ENCODE measurements at regions not wholly inside any gene's neighbourhood (a gene's known extent, or its start where the extent isn't known, plus 50 kb on each side); places are given as distances from the start of the nearest gene placed in this dataset.

- H3K9me3 Mint-ChIP-seq (ENCODE audit: unreplicated experiment), result peaks cover 12% of the 10 kb centered on the region
- H3K27me3 Mint-ChIP-seq (ENCODE audit: insufficient read depth, unreplicated experiment), result no peaks in the 10 kb centered on the region
- Histone ChIP-seq H3K27me3 (replicated peaks; ENCODE audit: control insufficient read depth, insufficient read depth, low read length) (no peaks in the 10 kb centered on the region), H3K4me1 (peaks cover 35% of the 10 kb centered on the region), H3K4me3 (ENCODE audit: low read depth, low read length) (no peak overlapping the region), H3K9me3 (no peaks in the 10 kb centered on the region), H3K36me3 (ENCODE audit: control insufficient read depth, insufficient read depth, low read length) (no peaks in the 10 kb centered on the region)
- no peaks in the 10 kb centered on the region for H3K36me3 Mint-ChIP-seq (ENCODE audit: insufficient read depth, unreplicated experiment)
- intact Hi-C loops (cut with micrococcal nuclease; ENCODE audit: unreplicated experiment), result no loop called here
- no peak overlapping the region for H3K4me3 Mint-ChIP-seq (ENCODE audit: unreplicated experiment)
- no peak overlapping the region for H3K27ac Mint-ChIP-seq (ENCODE audit: unreplicated experiment)
- no TSS peak for BruUV-seq (replicated peaks)
- ChIA-PET CTCF (no interaction called here), POLR2A (no interaction called here)
- no peak for DNase-seq
- TF ChIP-seq CTCF (IDR thresholded peaks at IDR 0.05; ENCODE audit: insufficient read depth in 1 of 2, low read depth in 1 of 2, low read length in 1 of 2, severe bottlenecking in 1 of 2, unreplicated experiment in 1 of 2), result no peak
- H3K4me1 Mint-ChIP-seq (ENCODE audit: low read depth, unreplicated experiment), result peaks cover 28% of the 10 kb centered on the region
These were observed 772.7 kb downstream of the PDCD6IP start for GRCh38 chr3:34570916-34571705.

- H3K27me3 ChIP-seq (replicated peaks; ENCODE audit: control insufficient read depth, insufficient read depth, low read length), result no peaks in the 10 kb centered on the region
- ChIA-PET CTCF (no interaction called here), POLR2A (no interaction called here)
- H3K9me3 ChIP-seq, result no peaks in the 10 kb centered on the region
- Mint-ChIP-seq H3K27ac (ENCODE audit: unreplicated experiment) (no peak overlapping the region), H3K4me1 (ENCODE audit: low read depth, unreplicated experiment) (peaks cover 28% of the 10 kb centered on the region), H3K27me3 (ENCODE audit: insufficient read depth, unreplicated experiment) (no peaks in the 10 kb centered on the region), H3K9me3 (ENCODE audit: unreplicated experiment) (peaks cover 12% of the 10 kb centered on the region), H3K4me3 (ENCODE audit: unreplicated experiment) (no peak overlapping the region), H3K36me3 (ENCODE audit: insufficient read depth, unreplicated experiment) (no peaks in the 10 kb centered on the region)
- intact Hi-C loops (cut with micrococcal nuclease; ENCODE audit: unreplicated experiment), result loop anchor here (2.0 kb wide), 1 partner anchor 107 kb away; no protein-coding TSS in a partner anchor
- no TSS peak for BruUV-seq (replicated peaks)
- no peak overlapping the region for H3K4me3 ChIP-seq (ENCODE audit: low read depth, low read length)
- no peak for DNase-seq
- peaks cover 35% of the 10 kb centered on the region for H3K4me1 ChIP-seq
- no peaks in the 10 kb centered on the region for H3K36me3 ChIP-seq (ENCODE audit: control insufficient read depth, insufficient read depth, low read length)
- no peak for TF ChIP-seq CTCF (IDR thresholded peaks at IDR 0.05; ENCODE audit: insufficient read depth in 1 of 2, low read depth in 1 of 2, low read length in 1 of 2, severe bottlenecking in 1 of 2, unreplicated experiment in 1 of 2)
These were observed 773.3 kb downstream of the PDCD6IP start for GRCh38 chr3:34571714-34572113.

- CTCF ChIA-PET, result no interaction called here
- Histone ChIP-seq H3K4me3 (ENCODE audit: low read depth, low read length) (no peak overlapping the region), H3K36me3 (ENCODE audit: control insufficient read depth, insufficient read depth, low read length) (no peaks in the 10 kb centered on the region), H3K4me1 (peaks cover 35% of the 10 kb centered on the region), H3K9me3 (no peaks in the 10 kb centered on the region), H3K27me3 (replicated peaks; ENCODE audit: control insufficient read depth, insufficient read depth, low read length) (no peaks in the 10 kb centered on the region)
- no peaks in the 10 kb centered on the region for H3K36me3 Mint-ChIP-seq (ENCODE audit: insufficient read depth, unreplicated experiment)
- TF ChIP-seq CTCF (IDR thresholded peaks at IDR 0.05; ENCODE audit: insufficient read depth in 1 of 2, low read depth in 1 of 2, low read length in 1 of 2, severe bottlenecking in 1 of 2, unreplicated experiment in 1 of 2), result no peak
- intact Hi-C loops (cut with micrococcal nuclease; ENCODE audit: unreplicated experiment), result no loop called here
- no TSS peak for BruUV-seq (replicated peaks)
- DNase-seq, result no peak
- peaks cover 12% of the 10 kb centered on the region for H3K9me3 Mint-ChIP-seq (ENCODE audit: unreplicated experiment)
- H3K4me3 Mint-ChIP-seq (ENCODE audit: unreplicated experiment), result no peak overlapping the region
- H3K4me1 Mint-ChIP-seq (ENCODE audit: low read depth, unreplicated experiment), result peaks cover 21% of the 10 kb centered on the region
- H3K27me3 Mint-ChIP-seq (ENCODE audit: insufficient read depth, unreplicated experiment), result no peaks in the 10 kb centered on the region
- H3K27ac Mint-ChIP-seq (ENCODE audit: unreplicated experiment), result no peak overlapping the region
- POLR2A ChIA-PET, result no interaction called here
These were observed 777.3 kb downstream of the PDCD6IP start for GRCh38 chr3:34575776-34576175.

Data from Caco-2 (cell line).